Vagina (tissue), 2 donors: ENCODE measurements at regions not wholly inside any gene's neighbourhood (a gene's known extent, or its start where the extent isn't known, plus 50 kb on each side); places are given as distances from the start of the nearest gene placed in this dataset.

Source experiments
- DNase-seq, 2 donors: peaks; one replicate each; pipeline ENCODE4 v3.0.0-alpha.2; 2017; ENCODE audit errors: extremely low spot score in 2 of 2
- H3K27ac ChIP-seq: fragments of 200-600 bp; sonication (generic); one replicate; pipeline ENCODE4 v1.5.1; 2019
- H3K27me3 ChIP-seq: fragments of 200-600 bp; sonication (generic); one replicate; pipeline ENCODE4 v1.5.1; 2019
- H3K36me3 ChIP-seq, 2 donors: fragments of 200-600 bp; sonication (generic); one replicate each; pipeline ENCODE4 v1.5.1; 2017 to 2019
- H3K4me1 ChIP-seq: fragments of 200-600 bp; sonication (generic); one replicate; pipeline ENCODE4 v1.5.1; 2019
- H3K4me3 ChIP-seq, 2 donors: fragments of 200-600 bp; sonication (generic); 1 replicate in 1 of 2; 2 replicates in 1 of 2; pipeline ENCODE4 v1.5.1; 2016 to 2019
- H3K9me3 ChIP-seq: fragments of 200-600 bp; sonication (generic); one replicate; pipeline ENCODE4 v1.5.1; 2019
- CTCF ChIP-seq, 3 experiments: fragments of 450-650 bp in 2 of 3; fragments of 200-600 bp in 1 of 3; sonication (generic) in 1 of 3; IDR thresholded peaks; one replicate each; pipeline ENCODE4 v1.5.1; 2017 to 2019; ENCODE audit warnings: antibody characterized with exemption in 3 of 3, mild to moderate bottlenecking in 2 of 3, moderate library complexity in 2 of 3
- POLR2A ChIP-seq, 2 donors: fragments of 450-650 bp; IDR thresholded peaks; one replicate each; pipeline ENCODE4 v1.6.1; 2017; ENCODE audit warnings: antibody characterized with exemption in 2 of 2, mild to moderate bottlenecking in 2 of 2, moderate library complexity in 2 of 2
- POLR2AphosphoS5 ChIP-seq, 2 donors: sonication (generic); formaldehyde crosslinking; IDR thresholded peaks; one replicate each; pipeline ENCODE4 v1.9.0; 2017; ENCODE audit warnings: antibody characterized with exemption in 2 of 2, mild to moderate bottlenecking in 2 of 2, low read depth in 1 of 2; ENCODE audit not compliant: insufficient read depth in 1 of 2
- intact Hi-C: fragments of 100-400 bp; cut with DNase I; formaldehyde crosslinking; loops from one replicate; pipeline ENCODE4 v1.15.1; 2023

- DNase-seq: no peak
- Histone ChIP-seq H3K4me3 (no peak overlapping the region), H3K9me3 (no peaks in the 10 kb centered on the region), H3K27ac (no peak overlapping the region), H3K27me3 (no peaks in the 10 kb centered on the region), H3K4me1 (no peaks in the 10 kb centered on the region), H3K36me3 (no peaks in the 10 kb centered on the region)
- no peak for TF ChIP-seq CTCF (IDR thresholded peaks at IDR 0.05)
- TF ChIP-seq POLR2A (IDR thresholded peaks at IDR 0.05): no peak
- no peak for TF ChIP-seq POLR2AphosphoS5 (IDR thresholded peaks at IDR 0.05; ENCODE audit: insufficient read depth in 1 of 2, low read depth in 1 of 2)
- intact Hi-C loops: no loop called here
Measured at GRCh38 chr2:187878112-187878511, 323.9 kb upstream of the TFPI start.

GRCh38 chr2:187879491-187879890 lies 325.3 kb upstream of the TFPI start:
- no peaks in the 10 kb centered on the region for H3K9me3 ChIP-seq
- no peaks in the 10 kb centered on the region for H3K4me1 ChIP-seq
- TF ChIP-seq POLR2A (IDR thresholded peaks at IDR 0.05) (no peak), CTCF (IDR thresholded peaks at IDR 0.05) (no peak), POLR2AphosphoS5 (IDR thresholded peaks at IDR 0.05; ENCODE audit: insufficient read depth in 1 of 2, low read depth in 1 of 2) (no peak)
- DNase-seq: no peak
- H3K27me3 ChIP-seq: no peaks in the 10 kb centered on the region
- H3K4me3 ChIP-seq: no peak overlapping the region
- H3K36me3 ChIP-seq: no peaks in the 10 kb centered on the region
- H3K27ac ChIP-seq: no peak overlapping the region
- intact Hi-C loops: no loop called here

GRCh38 chr2:187884003-187884402 lies 329.8 kb upstream of the TFPI start:
- Histone ChIP-seq H3K36me3 (no peaks in the 10 kb centered on the region), H3K4me3 (no peak overlapping the region), H3K27ac (no peak overlapping the region), H3K27me3 (no peaks in the 10 kb centered on the region), H3K9me3 (no peaks in the 10 kb centered on the region), H3K4me1 (no peaks in the 10 kb centered on the region)
- intact Hi-C loops: no loop called here
- TF ChIP-seq POLR2A (IDR thresholded peaks at IDR 0.05): no peak
- no peak for TF ChIP-seq CTCF (IDR thresholded peaks at IDR 0.05)
- no peak for TF ChIP-seq POLR2AphosphoS5 (IDR thresholded peaks at IDR 0.05; ENCODE audit: insufficient read depth in 1 of 2, low read depth in 1 of 2)
- no peak for DNase-seq

- intact Hi-C loops: no loop called here
- no peak for DNase-seq
- H3K27me3 ChIP-seq: no peaks in the 10 kb centered on the region
- no peak overlapping the region for H3K4me3 ChIP-seq
- H3K9me3 ChIP-seq: no peaks in the 10 kb centered on the region
- TF ChIP-seq POLR2AphosphoS5 (IDR thresholded peaks at IDR 0.05; ENCODE audit: insufficient read depth in 1 of 2, low read depth in 1 of 2) (no peak), CTCF (IDR thresholded peaks at IDR 0.05) (no peak), POLR2A (IDR thresholded peaks at IDR 0.05) (no peak)
- no peaks in the 10 kb centered on the region for H3K4me1 ChIP-seq
- no peak overlapping the region for H3K27ac ChIP-seq
- H3K36me3 ChIP-seq: no peaks in the 10 kb centered on the region
Measured at GRCh38 chr2:187890690-187891089, 336.5 kb upstream of the TFPI start.

- no peak for DNase-seq
- H3K27me3 ChIP-seq: no peaks in the 10 kb centered on the region
Measured at GRCh38 chr2:187900021-187900420, 345.8 kb upstream of the TFPI start.

More at GRCh38 chr2:187900021-187900420, 345.8 kb upstream of the TFPI start:
- H3K36me3 ChIP-seq: no peaks in the 10 kb centered on the region
- intact Hi-C loops: no loop called here
- no peaks in the 10 kb centered on the region for H3K9me3 ChIP-seq
- no peak overlapping the region for H3K4me3 ChIP-seq
- TF ChIP-seq CTCF (IDR thresholded peaks at IDR 0.05) (no peak), POLR2AphosphoS5 (IDR thresholded peaks at IDR 0.05; ENCODE audit: insufficient read depth in 1 of 2, low read depth in 1 of 2) (no peak), POLR2A (IDR thresholded peaks at IDR 0.05) (no peak)
- H3K27ac ChIP-seq: no peak overlapping the region
- no peaks in the 10 kb centered on the region for H3K4me1 ChIP-seq
